HUDEP-2 (cell line): ENCODE measurements at regions not wholly inside any gene's neighbourhood (a gene's known extent, or its start where the extent isn't known, plus 50 kb on each side); places are given as distances from the start of the nearest gene placed in this dataset.
"Not testable (repeated sequence)": the region's sequence is repeated elsewhere in the genome, so short reads cannot be mapped to it uniquely, and the experiment has no call there.

Source experiments
- DNase-seq, 76 experiments: peaks; one replicate each; lab custom pipeline; 2025; ENCODE audit not compliant: unreplicated experiment in 76 of 76; lab: John Stamatoyannopoulos, UW

DNA sequence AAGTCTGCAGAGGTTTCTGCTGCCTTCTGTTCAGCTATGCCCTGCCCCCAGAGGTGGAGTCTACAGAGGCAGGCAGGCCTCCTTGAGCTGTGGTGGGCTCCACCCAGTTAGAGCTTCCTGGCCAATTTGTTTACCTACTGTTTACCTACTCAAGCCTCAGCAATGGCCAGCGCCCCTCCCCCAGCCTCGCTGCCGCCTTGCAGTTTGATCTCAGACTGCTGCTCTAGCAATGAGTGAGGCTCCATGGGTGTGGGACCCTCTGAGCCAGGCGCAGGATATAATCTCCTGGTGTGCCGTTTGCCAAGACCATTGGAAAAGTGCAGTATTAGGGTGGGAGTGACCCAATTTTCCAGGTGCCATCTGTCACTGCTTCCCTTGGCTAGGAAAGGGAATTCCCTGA, 1024.9 kb downstream of the PRIM2 start:
- DNase-seq, result not testable (repeated sequence)

DNA sequence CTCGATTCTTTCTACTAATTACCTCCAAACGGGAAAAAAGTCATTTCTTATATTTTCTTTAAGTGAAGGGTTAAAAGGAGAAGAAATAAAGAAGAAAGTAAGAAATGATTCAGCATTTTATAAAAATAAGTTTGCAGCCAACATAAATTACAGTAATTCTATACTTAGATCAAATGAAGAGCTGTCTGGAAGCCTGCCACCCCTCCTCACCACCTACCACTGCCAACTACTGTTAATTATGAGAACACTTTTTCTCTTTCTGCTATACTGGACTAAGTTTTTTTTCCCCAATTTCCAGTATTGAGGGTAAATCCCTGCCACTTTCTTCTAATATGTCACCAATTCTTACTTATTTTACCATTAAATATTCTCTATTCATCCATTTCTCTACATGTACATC, 1030.1 kb downstream of the PRIM2 start:
- DNase-seq, result not testable (repeated sequence)

DNA sequence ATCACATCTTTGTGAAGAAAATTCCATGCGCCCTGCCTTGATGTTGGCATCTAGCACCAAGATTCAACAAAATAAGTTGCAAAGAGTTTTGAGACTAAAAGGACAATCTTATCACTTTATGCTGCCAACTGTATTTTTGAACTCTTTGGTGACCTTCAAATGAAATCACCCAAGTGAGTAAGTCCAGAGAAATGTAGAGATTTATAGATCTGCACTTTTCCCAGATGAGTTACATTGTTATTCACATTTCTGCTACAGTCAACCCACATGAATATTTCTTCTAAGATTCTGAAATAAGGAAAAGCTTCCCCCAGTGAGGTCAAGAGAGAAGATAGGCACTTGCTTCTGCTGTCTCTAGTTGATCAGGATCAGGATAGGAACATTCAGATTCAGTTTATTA, 1034.2 kb downstream of the PRIM2 start:
- not testable (repeated sequence) for DNase-seq

DNA sequence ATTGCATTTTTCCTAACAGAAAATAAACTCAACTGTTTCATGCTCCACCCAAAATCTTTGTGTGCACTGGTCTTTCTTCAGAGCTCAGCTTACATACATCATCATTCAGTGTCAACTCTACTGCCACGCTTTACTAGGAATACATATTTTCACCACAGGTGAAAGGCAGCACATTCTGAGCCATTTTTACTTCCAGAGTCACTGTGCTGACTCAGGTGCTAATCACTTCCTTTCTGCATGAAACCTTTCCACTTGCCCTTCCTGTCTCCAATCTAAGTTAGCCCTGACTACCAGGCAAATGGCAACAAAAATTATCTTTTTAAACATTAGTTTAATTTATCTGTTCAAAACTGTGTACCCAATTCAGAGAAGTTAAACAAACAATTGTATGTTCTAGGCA, 1041.0 kb downstream of the PRIM2 start:
- DNase-seq, result not testable (repeated sequence)

DNA sequence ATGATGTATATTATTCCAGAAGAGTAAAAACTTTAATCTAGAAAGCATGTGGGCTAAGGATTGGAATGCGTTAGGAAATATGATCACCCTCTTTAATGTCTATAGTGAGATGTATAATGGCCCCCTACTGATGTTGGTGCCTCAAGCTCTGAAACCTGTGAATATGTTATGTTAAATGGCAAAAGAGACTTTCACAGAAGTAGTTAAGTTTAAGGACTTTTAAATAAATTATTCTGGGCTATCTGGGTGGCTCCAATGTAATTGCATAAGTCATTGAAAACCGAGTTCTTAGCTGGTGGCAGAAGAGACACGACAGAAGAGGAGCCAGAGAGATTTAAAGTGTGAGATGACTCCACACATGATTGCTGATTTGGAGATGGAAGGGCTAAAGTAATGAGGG, 1048.4 kb downstream of the PRIM2 start:
- not testable (repeated sequence) for DNase-seq

DNA sequence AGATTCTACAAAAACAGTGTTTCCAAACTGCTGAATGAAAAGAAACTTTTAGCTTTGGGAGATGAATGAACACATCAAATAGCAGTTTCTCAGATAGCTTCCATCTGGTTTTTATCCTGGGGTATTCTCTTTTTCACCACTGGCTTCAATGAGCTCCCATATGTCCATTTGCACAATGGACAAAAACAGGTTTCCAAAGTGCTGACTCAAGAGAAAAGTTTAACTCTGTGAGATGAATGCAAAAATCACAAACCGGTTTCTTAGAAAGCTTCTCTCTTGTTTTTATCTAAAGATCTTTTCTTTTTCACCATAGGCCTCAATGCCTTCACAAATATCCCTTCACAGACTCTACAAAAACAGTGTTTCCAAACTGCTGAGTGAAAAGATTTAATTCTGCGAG, 1089.2 kb downstream of the PRIM2 start:
- DNase-seq, result not testable (repeated sequence)

DNA sequence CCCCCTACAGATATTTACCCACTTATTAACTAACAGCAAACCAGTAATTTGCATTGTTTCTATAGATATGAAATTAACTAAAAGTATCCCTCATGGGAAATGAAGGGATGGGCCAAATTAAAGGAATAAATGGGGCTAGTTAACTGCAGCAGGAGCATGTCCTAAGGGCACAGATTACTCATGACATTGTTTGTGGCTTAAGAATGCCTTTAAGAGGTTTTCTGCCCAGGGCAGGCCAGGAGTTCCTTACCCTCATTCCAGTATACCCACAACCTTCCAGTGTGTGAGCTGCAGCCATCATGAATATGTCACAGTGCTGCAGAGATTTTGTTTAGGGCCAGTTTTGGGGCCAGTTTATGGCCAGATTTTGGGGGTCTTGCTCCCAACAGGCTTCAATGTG, 1101.9 kb downstream of the PRIM2 start:
- no peak for DNase-seq
